DND-41 (cell line): ENCODE measurements at regions not wholly inside any gene's neighbourhood (a gene's known extent, or its start where the extent isn't known, plus 50 kb on each side); places are given as distances from the start of the nearest gene placed in this dataset.

Experiments used
- ATAC-seq: fragments of 200-7000 bp; cut with Tn5 transposase; 3 replicates; pipeline ENCODE4 v1.9.1; 2021; ENCODE audit warnings: low read depth; ENCODE audit not compliant: insufficient read depth
- DNase-seq: peaks from one replicate; pipeline ENCODE4 v3.0.0-alpha.2; 2020
- H2AFZ ChIP-seq: 2 replicates; pipeline ENCODE4 v1.6.0; 2012; ENCODE audit warnings: low read depth, low read length
- H3K27ac ChIP-seq: 2 replicates; pipeline ENCODE4 v1.5.1; 2012; ENCODE audit warnings: low read length, inconsistent platforms
- H3K27me3 ChIP-seq: fragments of 200-600 bp; sonication (generic); 2 replicates; pipeline ENCODE4 v1.6.0; 2012; ENCODE audit warnings: low read length, mild to moderate bottlenecking, inconsistent platforms; ENCODE audit not compliant: insufficient read depth, poor library complexity
- H3K36me3 ChIP-seq: 2 replicates; pipeline ENCODE4 v1.5.1; 2012; ENCODE audit warnings: low read length, inconsistent platforms; ENCODE audit not compliant: insufficient read depth
- H3K4me1 ChIP-seq: 2 replicates; pipeline ENCODE4 v1.5.1; 2012; ENCODE audit warnings: mild to moderate bottlenecking, low read length; ENCODE audit not compliant: insufficient read depth
- H3K4me2 ChIP-seq: 2 replicates; pipeline ENCODE4 v1.6.0; 2012; ENCODE audit warnings: mild to moderate bottlenecking, moderate library complexity, low read length, inconsistent platforms; ENCODE audit not compliant: insufficient read depth
- H3K4me3 ChIP-seq, 2 experiments: fragments of 200-600 bp in 1 of 2; shearing (Covaris generic) in 1 of 2; 2 replicates each; pipeline ENCODE4 v1.5.1; 2012 to 2016; ENCODE audit warnings: inconsistent platforms in 2 of 2, low read length in 2 of 2, mild to moderate bottlenecking in 2 of 2, low read depth in 1 of 2, moderate library complexity in 1 of 2
- H3K79me2 ChIP-seq: 2 replicates; pipeline ENCODE4 v1.6.0; 2012; ENCODE audit warnings: low read length, inconsistent platforms; ENCODE audit not compliant: insufficient read depth
- H3K9ac ChIP-seq: 2 replicates; pipeline ENCODE4 v1.6.0; 2012; ENCODE audit warnings: low read depth, mild to moderate bottlenecking, inconsistent platforms, low read length, moderate library complexity
- H3K9me3 ChIP-seq: 2 replicates; pipeline ENCODE4 v1.5.1; 2012; ENCODE audit warnings: low read length, moderate library complexity, mild to moderate bottlenecking, inconsistent platforms; ENCODE audit not compliant: insufficient read depth, severe bottlenecking
- H4K20me1 ChIP-seq: 2 replicates; pipeline ENCODE4 v1.6.0; 2012; ENCODE audit warnings: low read length; ENCODE audit not compliant: insufficient read depth
- EZH2 ChIP-seq: IDR thresholded peaks from 3 replicates; pipeline ENCODE4 v1.6.1; 2012; ENCODE audit warnings: borderline replicate concordance, low read depth, mild to moderate bottlenecking, moderate library complexity, low read length, inconsistent platforms; ENCODE audit not compliant: severe bottlenecking
- TF ChIP-seq, protein P1 (sequence below): IDR thresholded peaks from 2 replicates; pipeline ENCODE4 v1.5.1; 2012; ENCODE audit warnings: borderline replicate concordance, low read length, moderate library complexity, mild to moderate bottlenecking; ENCODE audit not compliant: poor library complexity, severe bottlenecking; ENCODE audit errors: extremely low read depth

DNA sequence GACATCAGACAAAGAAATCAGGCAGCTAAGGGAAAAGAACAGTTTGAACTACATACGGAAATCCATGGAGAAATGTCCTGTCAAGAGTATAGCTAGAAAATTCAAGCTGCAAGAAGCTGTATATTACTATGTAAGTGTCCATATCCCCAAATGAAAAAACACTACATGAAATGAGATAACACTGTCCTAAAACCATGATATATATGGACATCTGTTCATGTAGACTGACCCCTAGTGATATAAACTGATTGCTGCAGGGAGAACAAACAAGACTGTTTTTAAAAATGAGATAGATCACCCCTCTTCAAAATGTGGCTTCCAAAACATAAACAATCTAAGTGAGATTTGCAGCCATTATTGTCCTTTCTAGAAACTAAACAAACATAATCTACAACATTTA lies 985.6 kb downstream of the EPHA3 start:
- H3K9me3 ChIP-seq = no peaks in the 10 kb centered on the region
- no peaks in the 10 kb centered on the region for H3K36me3 ChIP-seq
- H3K4me3 ChIP-seq = no peak overlapping the region
- H3K27me3 ChIP-seq = no peaks in the 10 kb centered on the region
- 0 out of 2 replicates have a peak overlapping the region, but pooled peaks have one; percentile 22 for H2AFZ ChIP-seq
- H3K4me2 ChIP-seq = no peak overlapping the region
- peak; percentile 55; the same call in 2 of the 3 replicates for ATAC-seq
- no peaks in the 10 kb centered on the region for H3K79me2 ChIP-seq
- H3K4me1 ChIP-seq = peaks cover 2% of the 10 kb centered on the region; the same call in 1 of the 2 replicates
- H4K20me1 ChIP-seq = no peaks in the 10 kb centered on the region
- TF ChIP-seq, protein P1, sequence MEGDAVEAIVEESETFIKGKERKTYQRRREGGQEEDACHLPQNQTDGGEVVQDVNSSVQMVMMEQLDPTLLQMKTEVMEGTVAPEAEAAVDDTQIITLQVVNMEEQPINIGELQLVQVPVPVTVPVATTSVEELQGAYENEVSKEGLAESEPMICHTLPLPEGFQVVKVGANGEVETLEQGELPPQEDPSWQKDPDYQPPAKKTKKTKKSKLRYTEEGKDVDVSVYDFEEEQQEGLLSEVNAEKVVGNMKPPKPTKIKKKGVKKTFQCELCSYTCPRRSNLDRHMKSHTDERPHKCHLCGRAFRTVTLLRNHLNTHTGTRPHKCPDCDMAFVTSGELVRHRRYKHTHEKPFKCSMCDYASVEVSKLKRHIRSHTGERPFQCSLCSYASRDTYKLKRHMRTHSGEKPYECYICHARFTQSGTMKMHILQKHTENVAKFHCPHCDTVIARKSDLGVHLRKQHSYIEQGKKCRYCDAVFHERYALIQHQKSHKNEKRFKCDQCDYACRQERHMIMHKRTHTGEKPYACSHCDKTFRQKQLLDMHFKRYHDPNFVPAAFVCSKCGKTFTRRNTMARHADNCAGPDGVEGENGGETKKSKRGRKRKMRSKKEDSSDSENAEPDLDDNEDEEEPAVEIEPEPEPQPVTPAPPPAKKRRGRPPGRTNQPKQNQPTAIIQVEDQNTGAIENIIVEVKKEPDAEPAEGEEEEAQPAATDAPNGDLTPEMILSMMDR = peak; percentile 72
- TF ChIP-seq EZH2 = no peak
- no peak for DNase-seq
- H3K27ac ChIP-seq = no peak overlapping the region
- no peak overlapping the region for H3K9ac ChIP-seq

DNA sequence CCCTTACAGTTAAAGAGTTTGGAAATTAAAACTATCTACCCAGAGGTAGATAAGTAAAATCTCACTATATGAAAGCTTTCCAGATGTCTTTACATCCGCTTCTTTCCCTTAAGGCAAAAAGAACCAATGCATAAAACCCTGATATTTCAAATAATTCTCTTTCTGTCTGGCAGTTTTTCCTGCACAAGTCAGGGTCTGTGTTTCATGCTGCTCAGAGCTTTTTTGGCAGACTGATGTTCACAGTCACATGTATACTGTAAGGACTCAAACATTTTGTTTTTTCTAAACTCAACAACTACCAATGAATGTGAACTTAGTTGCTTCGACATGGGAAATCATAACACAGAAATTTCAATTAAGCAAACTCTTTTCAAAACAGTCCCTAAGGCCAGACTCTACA lies 988.4 kb downstream of the EPHA3 start:
- DNase-seq (no peak), ATAC-seq (no peak)
- Histone ChIP-seq H3K27me3 (no peaks in the 10 kb centered on the region), H3K4me3 (no peak overlapping the region), H4K20me1 (no peaks in the 10 kb centered on the region), H3K79me2 (no peaks in the 10 kb centered on the region), H3K27ac (no peak overlapping the region), H3K9ac (no peak overlapping the region), H3K9me3 (no peaks in the 10 kb centered on the region), H3K4me1 (peaks cover 2% of the 10 kb centered on the region; the same call in 1 of the 2 replicates), H3K36me3 (no peaks in the 10 kb centered on the region), H2AFZ (no peak overlapping the region), H3K4me2 (no peak overlapping the region)
- no peak for TF ChIP-seq EZH2
- TF ChIP-seq, protein P1 = no peak

DNA sequence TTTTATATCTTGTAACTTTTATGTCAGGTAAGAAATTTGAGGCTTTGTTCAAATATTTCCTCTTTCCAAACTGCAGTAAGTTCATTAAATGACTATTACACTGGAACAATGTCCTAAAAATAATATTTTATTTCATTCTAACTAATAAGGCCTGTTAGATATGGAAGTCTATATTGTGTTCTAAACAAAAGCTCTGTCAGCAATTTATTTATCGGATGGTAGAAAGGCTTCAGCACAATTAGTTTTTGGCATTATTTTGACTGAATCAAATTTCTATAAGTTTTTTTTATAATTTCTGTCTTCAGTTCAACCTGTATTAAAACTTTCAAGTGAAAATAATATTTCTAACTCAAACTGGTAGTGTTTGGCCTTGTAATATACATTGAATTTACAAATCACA lies 992.1 kb downstream of the EPHA3 start:
- H3K79me2 ChIP-seq = no peaks in the 10 kb centered on the region
- DNase-seq = no peak
- H4K20me1 ChIP-seq = no peaks in the 10 kb centered on the region
- H3K4me3 ChIP-seq = no peak overlapping the region
- TF ChIP-seq, protein P1 = no peak
- no peak for TF ChIP-seq EZH2
- no peaks in the 10 kb centered on the region for H3K4me1 ChIP-seq
- no peak overlapping the region for H2AFZ ChIP-seq
- H3K36me3 ChIP-seq = no peaks in the 10 kb centered on the region
- H3K27ac ChIP-seq = no peak overlapping the region
- no peak overlapping the region for H3K9ac ChIP-seq
- no peaks in the 10 kb centered on the region for H3K27me3 ChIP-seq
- ATAC-seq = no peak
- H3K9me3 ChIP-seq = no peaks in the 10 kb centered on the region
- H3K4me2 ChIP-seq = no peak overlapping the region

DNA sequence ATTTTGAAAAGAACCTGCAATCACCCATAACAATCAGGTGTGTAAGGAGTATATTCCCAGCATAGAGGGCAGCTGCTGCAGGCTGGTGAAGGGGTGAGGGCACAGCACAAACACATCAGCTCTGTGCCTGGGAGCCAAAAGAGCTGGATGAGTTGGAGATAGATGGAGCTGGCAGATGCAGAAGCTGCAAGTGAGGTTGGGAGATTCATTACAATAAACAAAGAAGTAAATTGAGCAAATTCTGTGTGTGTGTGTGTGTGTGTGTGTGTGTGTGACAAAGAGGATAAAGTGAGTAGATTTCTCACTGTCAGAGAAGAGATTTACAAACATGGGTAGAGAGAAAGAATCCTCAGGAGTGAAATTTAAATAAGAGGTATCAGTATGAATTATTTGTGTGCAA lies 994.7 kb downstream of the EPHA3 start:
- Histone ChIP-seq H3K36me3 (no peaks in the 10 kb centered on the region), H3K9me3 (no peaks in the 10 kb centered on the region), H2AFZ (no peak overlapping the region), H3K27me3 (no peaks in the 10 kb centered on the region), H3K4me2 (no peak overlapping the region), H3K4me1 (no peaks in the 10 kb centered on the region), H3K9ac (no peak overlapping the region), H3K79me2 (no peaks in the 10 kb centered on the region), H3K4me3 (no peak overlapping the region), H4K20me1 (no peaks in the 10 kb centered on the region), H3K27ac (no peak overlapping the region)
- no peak for DNase-seq
- TF ChIP-seq, protein P1 = no peak
- no peak for TF ChIP-seq EZH2
- ATAC-seq = no peak
